HepG2 (cell line): ENCODE measurements at regions not wholly inside any gene's neighbourhood (a gene's known extent, or its start where the extent isn't known, plus 50 kb on each side); places are given as distances from the start of the nearest gene placed in this dataset.

Source experiments
- ATAC-seq: fragments of 200-7000 bp; cut with Tn5 transposase; 3 replicates; pipeline ENCODE4 v1.9.1; 2020; ENCODE audit warnings: mild to moderate bottlenecking, moderate library complexity
- BruUV-seq: library from RNA; stranded (reverse); fragments of 400-500 nt; replicated peaks from 2 replicates; lab custom pipeline; 2021; lab: Mats Ljungman, UMichigan
- CTCF ChIA-PET: fragments of 300-600 bp; formaldehyde crosslinking; extraction: SDS; loops from one replicate; lab custom pipeline; 2021; ENCODE audit warnings: low total read pairs, inconsistent platforms, low intra/inter-chr PET ratio; lab: Yijun Ruan, JAX
- POLR2A ChIA-PET: fragments of 350-600 bp; sonication (Branson Sonifier 250); formaldehyde crosslinking; loops from one replicate; lab custom pipeline; 2020; ENCODE audit warnings: antibody characterized with exemption, inconsistent platforms; lab: Yijun Ruan, JAX
- DNase-seq: peaks from one replicate; pipeline ENCODE4 v3.0.0-alpha.2; 2015; ENCODE audit warnings: low spot score
- FAIRE-seq: peaks from 3 replicates; lab custom pipeline; 2011; peaks lifted over from hg19 to GRCh38; lab: Jason Lieb, UNC
- H2AFZ ChIP-seq: one replicate; pipeline ENCODE4 v1.6.1; 2011; ENCODE audit warnings: low read length, inconsistent platforms
- H3K27ac ChIP-seq: fragments of 300-600 bp; 3 replicates; pipeline ENCODE4 v1.8.0; 2011; ENCODE audit warnings: mixed run types, mild to moderate bottlenecking, mixed read lengths, low read length, inconsistent platforms; ENCODE audit not compliant: insufficient read depth; ENCODE audit errors: extremely low read length
- H3K27me3 ChIP-seq, 2 experiments: fragments of 200-600 bp in 1 of 2; 2 replicates in 1 of 2; 3 replicates in 1 of 2; pipeline versions ENCODE4 v1.6.0 to v1.8.0; 2011; ENCODE audit warnings: low read length in 2 of 2, mild to moderate bottlenecking in 2 of 2, moderate library complexity in 2 of 2, inconsistent platforms in 1 of 2; ENCODE audit not compliant: insufficient read depth in 2 of 2, control insufficient read depth in 1 of 2
- H3K36me3 ChIP-seq, 2 experiments: fragments of 200-600 bp in 1 of 2; replicated peaks in 1 of 2; 2 replicates in 1 of 2; 3 replicates in 1 of 2; pipeline versions ENCODE4 v1.5.1 to v1.8.0; 2011; ENCODE audit warnings: low read length in 2 of 2, inconsistent platforms in 1 of 2; ENCODE audit not compliant: insufficient read depth in 2 of 2, control insufficient read depth in 1 of 2
- H3K4me1 ChIP-seq: 2 replicates; pipeline ENCODE4 v1.5.1; 2012; ENCODE audit warnings: low read length, inconsistent platforms; ENCODE audit not compliant: insufficient read depth
- H3K4me2 ChIP-seq: 2 replicates; pipeline ENCODE4 v1.6.0; 2011; ENCODE audit warnings: low read depth, low read length, inconsistent platforms
- H3K4me3 ChIP-seq, 3 experiments: fragments of 200-600 bp in 1 of 3; sonication (generic), shearing (Covaris generic) in 1 of 3; replicated peaks in 1 of 3; 2 replicates each; pipeline ENCODE4 v1.5.1; 2011 to 2016; ENCODE audit warnings: low read length in 3 of 3, inconsistent platforms in 2 of 3, low read depth in 2 of 3, mild to moderate bottlenecking in 2 of 3, control low read depth in 1 of 3, mixed read lengths in 1 of 3; ENCODE audit not compliant: insufficient read depth in 1 of 3
- H3K79me2 ChIP-seq: one replicate; pipeline ENCODE4 v1.6.1; 2011; ENCODE audit warnings: low read length, inconsistent platforms; ENCODE audit not compliant: insufficient read depth
- H3K9ac ChIP-seq: 2 replicates; pipeline ENCODE4 v1.6.0; 2011; ENCODE audit warnings: mild to moderate bottlenecking, low read depth, low read length, inconsistent platforms; ENCODE audit not compliant: insufficient read depth
- H3K9me3 ChIP-seq: 2 replicates; pipeline ENCODE4 v1.5.1; 2012; ENCODE audit warnings: mild to moderate bottlenecking, low read length
- H4K20me1 ChIP-seq: 2 replicates; pipeline ENCODE4 v1.6.0; 2011; ENCODE audit warnings: inconsistent platforms, mild to moderate bottlenecking, low read length, moderate library complexity; ENCODE audit not compliant: insufficient read depth
- BRCA1 ChIP-seq: sonication (generic); formaldehyde crosslinking; IDR thresholded peaks from 2 replicates; pipeline ENCODE4 v1.4.0; 2020; ENCODE audit warnings: missing genetic modification reagents
- CREM ChIP-seq, 2 experiments: sonication (generic) in 1 of 2; formaldehyde crosslinking in 1 of 2; IDR thresholded peaks; 2 replicates each; pipeline versions ENCODE4 v1.4.0 to v1.6.1; 2016 to 2020; ENCODE audit warnings: antibody characterized with exemption in 1 of 2, mild to moderate bottlenecking in 1 of 2, missing genetic modification reagents in 1 of 2
- DMAP1 ChIP-seq: IDR thresholded peaks from 2 replicates; pipeline ENCODE4 v1.6.1; 2016
- EHMT2 ChIP-seq: fragments of 200-600 bp; sonication (generic); IDR thresholded peaks from 2 replicates; pipeline ENCODE4 v1.7.0; 2017; ENCODE audit warnings: antibody characterized with exemption, low read depth, low read length, borderline replicate concordance
- NKX3-1 ChIP-seq: sonication (generic); formaldehyde crosslinking; IDR thresholded peaks from 2 replicates; pipeline ENCODE4 v1.5.0; 2020; ENCODE audit warnings: missing genetic modification reagents
- PRMT3 ChIP-seq: sonication (generic); formaldehyde crosslinking; IDR thresholded peaks from 2 replicates; pipeline ENCODE4 v1.8.1; 2022; ENCODE audit warnings: low read depth, mild to moderate bottlenecking, moderate library complexity, missing genetic modification reagents, borderline replicate concordance
- SETDB1 ChIP-seq: sonication (generic); formaldehyde crosslinking; IDR thresholded peaks from 2 replicates; pipeline ENCODE4 v1.5.1; 2020; ENCODE audit warnings: missing genetic modification reagents, mild to moderate bottlenecking, borderline replicate concordance
- ZNF207 ChIP-seq: fragments of 450-650 bp; IDR thresholded peaks from 2 replicates; pipeline ENCODE4 v1.6.1; 2016; ENCODE audit warnings: antibody characterized with exemption, borderline replicate concordance
- ZNF616 ChIP-seq: sonication (generic); formaldehyde crosslinking; IDR thresholded peaks from 2 replicates; pipeline ENCODE4 v1.5.0; 2020; ENCODE audit warnings: low read depth, mild to moderate bottlenecking, missing genetic modification reagents
- WGBS: methylation state at CpG from one replicate; pipeline ENCODE4 v1.1.6; 2017; ENCODE audit warnings: low lambda C conversion rate; 5-methylcytosine and 5-hydroxymethylcytosine counted together
- in situ Hi-C: cut with HindIII; loops from 2 replicates; pipeline ENCODE4 v1.10.0; 2017; ENCODE audit warnings: low pct_unique_long_range_greater_than_20kb; ENCODE audit not compliant: extremely low pct_ligation_motif_present
- intact Hi-C: fragments of 100-400 bp; cut with micrococcal nuclease; formaldehyde crosslinking; loops from one replicate; pipeline ENCODE4 v1.10.0; 2022; ENCODE audit not compliant: unreplicated experiment

- no peak for TF ChIP-seq BRCA1 (CRISPR knock-in tag)
- no peak for TF ChIP-seq CREM (IDR thresholded peaks at IDR 0.05)
- TF ChIP-seq CREM (CRISPR knock-in tag; IDR thresholded peaks at IDR 0.05): no peak
- TF ChIP-seq PRMT3: no peak
Measured at GRCh38 chr4:83830138-83830888, 294.4 kb downstream of the GPAT3 start (continued).

- ATAC-seq (no peak), DNase-seq (no peak), FAIRE-seq (no peak)
- H3K4me3 ChIP-seq: no peak overlapping the region
- BruUV-seq: no TSS peak
- intact Hi-C loops (no loop called here), in situ Hi-C loops (no loop called here)
- H4K20me1 ChIP-seq: no peaks in the 10 kb centered on the region
- no peaks in the 10 kb centered on the region for H3K27me3 ChIP-seq
- no peak overlapping the region for H3K27ac ChIP-seq
- no peaks in the 10 kb centered on the region for H3K36me3 ChIP-seq
- H3K9me3 ChIP-seq: no peaks in the 10 kb centered on the region
- ChIA-PET CTCF (no interaction called here), POLR2A (no interaction called here)
- no peak for TF ChIP-seq ZNF207
- no peak for TF ChIP-seq SETDB1 (CRISPR knock-in tag)
- no peak for TF ChIP-seq DMAP1 (CRISPR knock-in tag)
- no peak for TF ChIP-seq NKX3-1 (CRISPR knock-in tag)
- TF ChIP-seq ZNF616 (CRISPR knock-in tag): no peak
- no peak for TF ChIP-seq EHMT2
- H3K9ac ChIP-seq: no peak overlapping the region
- H3K79me2 ChIP-seq: no peaks in the 10 kb centered on the region
- WGBS: 16% methylated on average over 2 of the region's 2 CpGs
- no peak overlapping the region for H3K4me2 ChIP-seq
- peaks cover 7% of the 10 kb centered on the region; the same call in 1 of the 2 replicates for H3K4me1 ChIP-seq
- no peak overlapping the region for H2AFZ ChIP-seq
Measured at GRCh38 chr4:83828601-83829000, 292.7 kb downstream of the GPAT3 start.
